GM12864 (cell line): ENCODE measurements at regions not wholly inside any gene's neighbourhood (a gene's known extent, or its start where the extent isn't known, plus 50 kb on each side); places are given as distances from the start of the nearest gene placed in this dataset.

Source experiments
- DNase-seq: peaks from one replicate; pipeline ENCODE4 v3.0.0-alpha.2; 2011; ENCODE audit warnings: low read depth
- H3K4me3 ChIP-seq: 2 replicates; pipeline ENCODE4 v1.5.1; 2011; ENCODE audit warnings: mild to moderate bottlenecking, low read depth, low read length, control low read depth
- TF ChIP-seq, protein P1 (sequence below): IDR thresholded peaks from 2 replicates; pipeline ENCODE4 v1.5.1; 2011; ENCODE audit warnings: low read depth, mild to moderate bottlenecking, moderate library complexity, low read length, control low read depth, inconsistent platforms; ENCODE audit errors: missing control alignments

GRCh38 chr6:164720-165119, 127.6 kb upstream of the DUSP22 start:
- TF ChIP-seq, protein P1, sequence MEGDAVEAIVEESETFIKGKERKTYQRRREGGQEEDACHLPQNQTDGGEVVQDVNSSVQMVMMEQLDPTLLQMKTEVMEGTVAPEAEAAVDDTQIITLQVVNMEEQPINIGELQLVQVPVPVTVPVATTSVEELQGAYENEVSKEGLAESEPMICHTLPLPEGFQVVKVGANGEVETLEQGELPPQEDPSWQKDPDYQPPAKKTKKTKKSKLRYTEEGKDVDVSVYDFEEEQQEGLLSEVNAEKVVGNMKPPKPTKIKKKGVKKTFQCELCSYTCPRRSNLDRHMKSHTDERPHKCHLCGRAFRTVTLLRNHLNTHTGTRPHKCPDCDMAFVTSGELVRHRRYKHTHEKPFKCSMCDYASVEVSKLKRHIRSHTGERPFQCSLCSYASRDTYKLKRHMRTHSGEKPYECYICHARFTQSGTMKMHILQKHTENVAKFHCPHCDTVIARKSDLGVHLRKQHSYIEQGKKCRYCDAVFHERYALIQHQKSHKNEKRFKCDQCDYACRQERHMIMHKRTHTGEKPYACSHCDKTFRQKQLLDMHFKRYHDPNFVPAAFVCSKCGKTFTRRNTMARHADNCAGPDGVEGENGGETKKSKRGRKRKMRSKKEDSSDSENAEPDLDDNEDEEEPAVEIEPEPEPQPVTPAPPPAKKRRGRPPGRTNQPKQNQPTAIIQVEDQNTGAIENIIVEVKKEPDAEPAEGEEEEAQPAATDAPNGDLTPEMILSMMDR = no peak
- no peak overlapping the region for H3K4me3 ChIP-seq
- DNase-seq = no peak

GRCh38 chr6:165263-165662, 127.0 kb upstream of the DUSP22 start:
- TF ChIP-seq, protein P1 = no peak
- no peak for DNase-seq
- H3K4me3 ChIP-seq = no peak overlapping the region

DNA sequence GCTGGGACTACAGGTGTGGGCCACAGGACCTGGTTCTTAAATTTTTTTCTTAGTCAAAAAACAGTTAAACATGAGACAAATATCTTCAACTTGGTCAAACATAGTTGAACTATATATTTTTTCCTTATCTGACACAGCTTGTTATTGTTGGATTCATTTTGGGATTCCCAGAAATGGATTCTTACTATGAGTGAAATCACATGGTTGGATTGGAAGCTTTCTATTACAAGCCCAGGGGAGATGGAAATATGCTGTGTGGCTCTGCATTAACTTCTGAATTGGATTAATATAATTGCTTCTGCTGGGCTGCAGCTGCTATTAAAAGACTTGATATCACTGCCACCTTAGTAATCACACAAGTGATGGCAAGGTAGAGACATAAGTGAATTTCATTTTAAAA, 126.4 kb upstream of the DUSP22 start:
- TF ChIP-seq, protein P1 = no peak
- no peak for DNase-seq
- H3K4me3 ChIP-seq = no peak overlapping the region

DNA sequence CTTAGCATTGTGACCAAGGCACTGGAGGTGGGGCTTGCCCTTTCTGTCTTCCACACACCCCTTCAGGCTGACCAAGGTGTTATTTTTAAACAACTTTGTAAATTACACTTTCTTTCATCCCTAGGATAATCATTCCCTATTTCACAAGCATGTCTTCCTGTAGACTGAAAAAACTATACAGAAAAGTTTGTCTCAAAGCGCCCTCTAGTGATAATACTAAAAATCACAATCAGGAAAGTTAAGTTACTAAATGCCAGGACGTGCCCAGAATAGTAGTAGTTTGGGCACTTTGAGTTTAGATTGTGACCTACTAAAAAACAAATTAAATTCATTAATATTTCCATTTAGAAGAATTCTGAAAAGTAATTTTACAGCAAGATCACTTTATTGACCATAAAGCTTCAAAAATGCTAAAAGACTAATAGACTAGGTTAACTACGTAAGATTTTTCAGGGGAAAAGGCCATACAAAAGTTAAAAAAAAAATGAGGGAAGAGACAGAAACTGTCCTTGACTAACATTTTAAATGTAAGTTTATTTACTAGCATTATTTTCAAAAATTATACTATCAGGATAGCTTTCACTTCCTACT, 123.3 kb upstream of the DUSP22 start:
- no peak for DNase-seq

DNA sequence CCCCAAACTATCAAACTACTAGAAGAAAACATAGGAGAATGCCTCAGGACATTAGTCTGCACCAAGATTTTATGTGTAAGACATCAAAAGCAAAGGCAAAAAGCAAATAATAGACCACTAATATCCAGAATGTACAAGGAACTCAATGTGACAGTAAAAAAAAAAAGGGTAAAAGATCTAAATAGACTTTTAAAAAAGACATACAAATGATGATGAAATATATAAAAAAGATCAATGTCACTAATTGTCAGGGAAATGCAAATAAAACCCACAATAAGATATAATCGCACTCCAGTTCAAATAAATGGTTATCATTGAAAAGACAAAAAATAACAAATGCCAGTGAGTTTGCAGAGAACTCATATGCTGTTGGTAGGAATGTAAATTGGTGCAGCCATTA, 118.3 kb upstream of the DUSP22 start:
- H3K4me3 ChIP-seq = no peak overlapping the region
- DNase-seq = no peak
- TF ChIP-seq, protein P1 = no peak

More for the DNA sequence above, 123.3 kb upstream of the DUSP22 start:
- H3K4me3 ChIP-seq = no peak overlapping the region
- TF ChIP-seq, protein P1 = peak; percentile 42

DNA sequence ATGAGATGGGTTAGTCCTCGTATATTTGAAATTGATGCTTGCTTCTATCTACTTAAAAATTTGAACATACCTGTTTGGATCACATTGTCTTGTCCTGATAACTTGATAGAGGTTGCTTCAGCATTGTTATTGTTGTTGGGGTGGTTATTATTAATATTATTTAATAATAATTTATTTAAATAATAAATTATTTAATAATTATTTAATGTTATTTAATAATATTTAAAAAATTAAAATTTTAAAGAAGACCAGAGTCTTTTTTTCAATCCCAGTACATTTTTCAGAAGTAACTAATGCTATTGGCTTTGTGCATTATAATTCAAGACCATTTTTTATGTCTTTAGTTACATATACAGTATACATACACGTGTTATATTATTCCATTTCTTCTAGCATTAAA, 116.6 kb upstream of the DUSP22 start:
- no peak overlapping the region for H3K4me3 ChIP-seq
- no peak for DNase-seq
- TF ChIP-seq, protein P1 = no peak

DNA sequence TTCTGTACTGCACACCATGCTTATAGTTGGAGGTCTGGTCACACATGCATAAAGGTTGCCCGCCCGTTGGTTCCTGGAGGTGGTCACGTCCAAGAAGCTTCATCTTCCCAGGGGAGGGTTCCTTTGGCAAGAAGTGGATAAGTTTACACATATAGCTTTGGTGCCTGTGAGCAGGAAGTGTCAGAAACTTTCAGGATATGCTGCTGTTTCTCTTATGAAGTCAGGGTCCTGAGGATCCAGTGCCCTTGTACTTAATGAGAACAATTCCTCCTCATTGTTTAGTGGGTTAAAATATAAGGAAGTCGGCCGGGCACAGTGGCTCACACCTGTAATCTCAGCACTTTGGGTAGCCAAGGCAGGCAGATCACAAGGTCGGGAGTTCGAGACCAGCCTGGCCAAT, 115.5 kb upstream of the DUSP22 start:
- no peak for DNase-seq
- TF ChIP-seq, protein P1 = no peak
- H3K4me3 ChIP-seq = no peak overlapping the region
